H9 (cell line): ENCODE measurements at regions not wholly inside any gene's neighbourhood (a gene's known extent, or its start where the extent isn't known, plus 50 kb on each side); places are given as distances from the start of the nearest gene placed in this dataset.

Source experiments
- DNase-seq: peaks from one replicate; pipeline ENCODE4 v3.0.0-alpha.2; 2017
- H2AFZ ChIP-seq: one replicate; pipeline ENCODE4 v1.6.1; 2013; ENCODE audit warnings: mild to moderate bottlenecking, low read length, control low read depth, moderate library complexity
- H2AK5ac ChIP-seq: 2 replicates; pipeline ENCODE4 v1.6.1; 2013; ENCODE audit warnings: low read length, control low read depth, mixed read lengths; ENCODE audit not compliant: insufficient read length
- H2BK120ac ChIP-seq: one replicate; pipeline ENCODE4 v1.6.1; 2013; ENCODE audit warnings: low read depth, mild to moderate bottlenecking, low read length, control low read depth, inconsistent platforms; ENCODE audit not compliant: poor library complexity, severe bottlenecking
- H2BK12ac ChIP-seq: 2 replicates; pipeline ENCODE4 v1.6.1; 2013; ENCODE audit warnings: low read length, control low read depth, mixed read lengths, low read depth; ENCODE audit not compliant: insufficient read length
- H2BK15ac ChIP-seq: 2 replicates; pipeline ENCODE4 v1.6.1; 2013; ENCODE audit warnings: low read depth, low read length, control low read depth
- H2BK20ac ChIP-seq: one replicate; pipeline ENCODE4 v1.6.1; 2013; ENCODE audit warnings: low read depth, mild to moderate bottlenecking, low read length, control low read depth, inconsistent platforms; ENCODE audit not compliant: poor library complexity, severe bottlenecking
- H2BK5ac ChIP-seq: 2 replicates; pipeline ENCODE4 v1.6.1; 2013; ENCODE audit warnings: low read length, control low read depth, mixed read lengths; ENCODE audit not compliant: insufficient read length
- H3K14ac ChIP-seq: 2 replicates; pipeline ENCODE4 v1.6.1; 2013; ENCODE audit warnings: low read length, control low read depth; ENCODE audit not compliant: insufficient read depth
- H3K18ac ChIP-seq: 2 replicates; pipeline ENCODE4 v1.6.1; 2013; ENCODE audit warnings: low read depth, mild to moderate bottlenecking, mixed read lengths, low read length, control low read depth; ENCODE audit not compliant: insufficient read length
- H3K23ac ChIP-seq: 2 replicates; pipeline ENCODE4 v1.6.1; 2013; ENCODE audit warnings: low read length, control low read depth, mixed read lengths, low read depth; ENCODE audit not compliant: insufficient read length
- H3K23me2 ChIP-seq: 2 replicates; pipeline ENCODE4 v1.6.1; 2013; ENCODE audit warnings: low read depth, mild to moderate bottlenecking, mixed read lengths, low read length, control low read depth; ENCODE audit not compliant: insufficient read length, poor library complexity, severe bottlenecking
- H3K27ac ChIP-seq: 2 replicates; pipeline ENCODE4 v1.5.1; 2013; ENCODE audit warnings: low read length, control low read depth, mixed read lengths, low read depth; ENCODE audit not compliant: insufficient read length
- H3K27me3 ChIP-seq: 2 replicates; pipeline ENCODE4 v1.6.1; 2013; ENCODE audit warnings: low read length, control low read depth, inconsistent platforms; ENCODE audit not compliant: insufficient read depth
- H3K4ac ChIP-seq: 2 replicates; pipeline ENCODE4 v1.6.1; 2013; ENCODE audit warnings: low read depth, mild to moderate bottlenecking, control low read depth, inconsistent platforms, low read length, moderate library complexity
- H3K4me1 ChIP-seq: 2 replicates; pipeline ENCODE4 v1.6.1; 2013; ENCODE audit warnings: low read length, control low read depth, inconsistent platforms; ENCODE audit not compliant: insufficient read depth
- H3K4me2 ChIP-seq: 2 replicates; pipeline ENCODE4 v1.6.1; 2013; ENCODE audit warnings: low read length, control low read depth, mixed read lengths; ENCODE audit not compliant: insufficient read length, insufficient read depth
- H3K56ac ChIP-seq: 2 replicates; pipeline ENCODE4 v1.6.1; 2013; ENCODE audit warnings: low read depth, mild to moderate bottlenecking, mixed read lengths, low read length, control low read depth; ENCODE audit not compliant: insufficient read length
- H3K79me1 ChIP-seq: 2 replicates; pipeline ENCODE4 v1.6.1; 2013; ENCODE audit warnings: low read depth, mild to moderate bottlenecking, moderate library complexity, low read length, control low read depth, inconsistent platforms; ENCODE audit not compliant: insufficient read depth, poor library complexity, severe bottlenecking
- H3K79me2 ChIP-seq: 2 replicates; pipeline ENCODE4 v1.6.1; 2013; ENCODE audit warnings: low read length, control low read depth, inconsistent platforms; ENCODE audit not compliant: insufficient read depth
- H3K9ac ChIP-seq: 2 replicates; pipeline ENCODE4 v1.6.1; 2013; ENCODE audit warnings: low read length, control low read depth, mixed read lengths; ENCODE audit not compliant: insufficient read length; ENCODE audit errors: extremely low read depth
- H3K9me3 ChIP-seq: one replicate; pipeline ENCODE4 v1.6.1; 2013; ENCODE audit warnings: low read depth, low read length, inconsistent platforms; ENCODE audit not compliant: control insufficient read depth
- H3T11ph ChIP-seq: one replicate; pipeline ENCODE4 v1.6.1; 2013; ENCODE audit warnings: mild to moderate bottlenecking, low read length, control low read depth, inconsistent platforms
- H4K20me1 ChIP-seq: one replicate; pipeline ENCODE4 v1.6.1; 2013; ENCODE audit not compliant: control insufficient read depth, insufficient read length, insufficient read depth
- H4K5ac ChIP-seq: 2 replicates; pipeline ENCODE4 v1.6.1; 2013; ENCODE audit warnings: low read depth, mild to moderate bottlenecking, mixed read lengths, low read length, control low read depth; ENCODE audit not compliant: insufficient read length
- H4K8ac ChIP-seq: replicated peaks from 2 replicates; pipeline ENCODE4 v1.6.1; 2013; ENCODE audit warnings: low read length, control low read depth, mixed read lengths, low read depth; ENCODE audit not compliant: insufficient read length
- H4K91ac ChIP-seq: 2 replicates; pipeline ENCODE4 v1.6.1; 2013; ENCODE audit warnings: low read depth, mild to moderate bottlenecking, moderate library complexity, mixed read lengths, low read length, control low read depth; ENCODE audit not compliant: insufficient read length
- H3K27ac Mint-ChIP-seq, 3 experiments: 2 replicates in 2 of 3; 3 replicates in 1 of 3; pipeline ENCODE4 v1.8.0; 2020 to 2021; ENCODE audit warnings: mixed read lengths in 3 of 3, mild to moderate bottlenecking in 1 of 3, moderate library complexity in 1 of 3
- H3K27me3 Mint-ChIP-seq: 2 replicates; pipeline ENCODE4 v1.8.0; 2021; ENCODE audit warnings: low read depth, mild to moderate bottlenecking, moderate library complexity, mixed read lengths
- H3K36me3 Mint-ChIP-seq, 3 experiments: 2 replicates in 2 of 3; 3 replicates in 1 of 3; pipeline ENCODE4 v1.8.0; 2020 to 2021; ENCODE audit warnings: low read depth in 3 of 3, mixed read lengths in 3 of 3; ENCODE audit not compliant: insufficient read depth in 1 of 3
- H3K4me1 Mint-ChIP-seq, 2 experiments: 2 replicates each; pipeline ENCODE4 v1.8.0; 2020; ENCODE audit warnings: mixed read lengths in 2 of 2
- H3K4me3 Mint-ChIP-seq, 2 experiments: 2 replicates in 1 of 2; 3 replicates in 1 of 2; pipeline ENCODE4 v1.8.0; 2020 to 2021; ENCODE audit warnings: mild to moderate bottlenecking in 2 of 2, mixed read lengths in 2 of 2, moderate library complexity in 1 of 2
- H3K9me3 Mint-ChIP-seq, 2 experiments: 2 replicates in 1 of 2; 3 replicates in 1 of 2; pipeline ENCODE4 v1.8.0; 2020; ENCODE audit warnings: mild to moderate bottlenecking in 2 of 2, mixed read lengths in 2 of 2, moderate library complexity in 1 of 2
- CTCF ChIP-seq: fragments of 200-600 bp; sonication (generic); conservative IDR thresholded peaks from 3 replicates; pipeline ENCODE4 v1.8.0; 2021; ENCODE audit warnings: antibody characterized with exemption, mild to moderate bottlenecking
- WGBS: extraction: QIAGEN DNeasy Blood & Tissue Kit; methylation state at CpG from one replicate; pipeline ENCODE4 v1.1.7; 2013; ENCODE audit warnings: missing lambda C conversion rate, low lambda C conversion rate, mixed read lengths; ENCODE audit not compliant: insufficient read length; ENCODE audit errors: extremely low coverage; 5-methylcytosine and 5-hydroxymethylcytosine counted together

- H2BK5ac ChIP-seq = no peak overlapping the region
- H3K9me3 Mint-ChIP-seq = no peaks in the 10 kb centered on the region
- H3K4ac ChIP-seq = no peak overlapping the region
- no peak for DNase-seq
- H4K20me1 ChIP-seq = no peaks in the 10 kb centered on the region
- H4K91ac ChIP-seq = no peak overlapping the region
- H3K36me3 Mint-ChIP-seq = no peaks in the 10 kb centered on the region; a peak in 1 of 7 replicates
- no peak overlapping the region for H4K5ac ChIP-seq
- H3K27me3 Mint-ChIP-seq = no peaks in the 10 kb centered on the region
- no peak overlapping the region for H3K56ac ChIP-seq
- no peak overlapping the region for H3K27ac Mint-ChIP-seq
- TF ChIP-seq CTCF = no peak
- no CpG with 5 or more reads among the region's 6 CpGs for WGBS
- H3T11ph ChIP-seq = no peak overlapping the region
- peaks cover 0 to 4% of the 10 kb centered on the region in 2 experiments; a peak in 1 of 4 replicates for H3K4me1 Mint-ChIP-seq
- no peaks in the 10 kb centered on the region for H3K23me2 ChIP-seq
- H3K14ac ChIP-seq = no peak overlapping the region
- no peak overlapping the region for H3K18ac ChIP-seq
- no peak overlapping the region for H3K4me3 Mint-ChIP-seq
- H4K8ac ChIP-seq = no peak overlapping the region
- H2AFZ ChIP-seq = no peak overlapping the region
- H2BK12ac ChIP-seq = no peak overlapping the region
- H2AK5ac ChIP-seq = no peak overlapping the region
- no peaks in the 10 kb centered on the region for H3K79me1 ChIP-seq
- no peak overlapping the region for H3K4me2 ChIP-seq
- no peaks in the 10 kb centered on the region for H3K27me3 ChIP-seq
- H2BK20ac ChIP-seq = no peak overlapping the region
- H3K27ac ChIP-seq = no peak overlapping the region
- no peak overlapping the region for H2BK120ac ChIP-seq
- no peak overlapping the region for H3K23ac ChIP-seq
- H3K79me2 ChIP-seq = no peaks in the 10 kb centered on the region
- no peaks in the 10 kb centered on the region for H3K4me1 ChIP-seq
- H3K9me3 ChIP-seq = no peaks in the 10 kb centered on the region
- no peak overlapping the region for H3K9ac ChIP-seq
- no peak overlapping the region for H2BK15ac ChIP-seq
Observed at GRCh38 chr13:61036715-61037114, 378.9 kb downstream of the PCDH20 start.
